Transverse colon (tissue), 4 donors: ENCODE measurements at regions not wholly inside any gene's neighbourhood (a gene's known extent, or its start where the extent isn't known, plus 50 kb on each side); places are given as distances from the start of the nearest gene placed in this dataset.
A peak's percentile ranks its signal among the peaks of the same experiment; 100 is the strongest.

Experiments
- DNase-seq: peaks from one replicate; pipeline ENCODE4 v3.0.0-alpha.2; 2019
- H3K27ac ChIP-seq, 4 donors: fragments of 200-600 bp; sonication (generic); 2 replicates each; pipeline ENCODE4 v1.5.1; 2016 to 2018; ENCODE audit warnings: inconsistent platforms in 4 of 4
- H3K27me3 ChIP-seq: fragments of 200-600 bp; sonication (generic); 2 replicates; pipeline ENCODE4 v1.5.1; 2017; ENCODE audit warnings: inconsistent platforms
- H3K36me3 ChIP-seq, 4 donors: fragments of 200-600 bp; sonication (generic); 2 replicates each; pipeline ENCODE4 v1.5.1; 2017 to 2019; ENCODE audit warnings: inconsistent platforms in 4 of 4
- H3K4me1 ChIP-seq, 4 donors: fragments of 200-600 bp; sonication (generic); 2 replicates each; pipeline ENCODE4 v1.5.1; 2017 to 2020; ENCODE audit warnings: inconsistent platforms in 4 of 4
- H3K4me3 ChIP-seq, 4 donors: fragments of 200-600 bp; sonication (generic); 1 replicate in 1 of 4; 2 replicates in 3 of 4; pipeline versions ENCODE4 v1.5.1 to v1.6.1; 2017 to 2019; ENCODE audit warnings: inconsistent platforms in 4 of 4
- H3K9me3 ChIP-seq, 2 donors: fragments of 200-600 bp; sonication (generic); 2 replicates each; pipeline ENCODE4 v1.5.1; 2017 to 2019; ENCODE audit warnings: inconsistent platforms in 2 of 2
- EP300 ChIP-seq: sonication (generic); formaldehyde crosslinking; IDR thresholded peaks from one replicate; pipeline ENCODE4 v1.6.1; 2017; ENCODE audit warnings: antibody characterized with exemption, low read depth
- POLR2A ChIP-seq: fragments of 450-650 bp; IDR thresholded peaks from one replicate; pipeline ENCODE4 v1.6.1; 2016; ENCODE audit warnings: antibody characterized with exemption, mild to moderate bottlenecking, moderate library complexity
- POLR2AphosphoS5 ChIP-seq, 3 donors: sonication (generic); formaldehyde crosslinking; IDR thresholded peaks; one replicate each; pipeline ENCODE4 v1.6.1; 2016; ENCODE audit warnings: antibody characterized with exemption in 3 of 3
- WGBS, 2 donors: methylation state at CpG; one replicate each; pipeline ENCODE4 v1.1.5; 2018; ENCODE audit warnings: low coverage in 1 of 2; 5-methylcytosine and 5-hydroxymethylcytosine counted together
- in situ Hi-C, 4 donors: fragments of 200-750 bp; cut with MboI; loops; one replicate each; pipeline versions ENCODE4 v1.15.0 to v1.15.1; 2017; ENCODE audit warnings: low sequenced_read_pairs in 3 of 4, low pct_ligation_motif_present in 1 of 4, low pct_unique_long_range_greater_than_20kb in 1 of 4
- intact Hi-C: fragments of 100-400 bp; cut with DNase I; formaldehyde crosslinking; loops from one replicate; pipeline ENCODE4 v1.15.1; 2023; ENCODE audit warnings: low total_unique reads
- TF ChIP-seq, protein P1 (sequence below), 5 experiments: fragments of 200-600 bp in 3 of 5; fragments of 450-650 bp in 2 of 5; sonication (generic) in 3 of 5; IDR thresholded peaks; 1 replicate in 2 of 5; 2 replicates in 3 of 5; pipeline ENCODE4 v1.5.1; 2016 to 2017; ENCODE audit warnings: antibody characterized with exemption in 5 of 5, inconsistent platforms in 3 of 5, mild to moderate bottlenecking in 2 of 5, moderate library complexity in 1 of 5

DNA sequence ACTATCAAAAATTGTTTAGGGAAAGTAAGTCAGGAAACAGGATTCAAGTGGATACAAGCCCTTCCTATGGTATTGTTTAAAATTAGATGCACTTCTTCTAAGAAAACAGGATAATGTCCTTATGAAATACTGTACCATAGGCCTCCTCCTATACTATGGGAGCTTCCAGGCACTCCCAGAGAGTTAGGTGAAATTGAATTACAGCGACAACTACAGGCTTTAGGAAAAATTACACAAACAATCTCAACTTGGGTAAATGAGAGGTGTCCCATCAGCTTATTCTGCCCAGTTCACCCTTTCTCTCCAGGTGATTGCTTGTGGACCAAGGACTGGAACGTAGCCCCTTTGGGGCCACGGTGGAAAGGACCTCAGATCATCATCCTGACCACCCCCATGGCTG is 528.7 kb upstream of the TSPY4 start:
- WGBS, 2 donors: no CpG with 5 or more reads among the region's 3 CpGs
- DNase-seq: no peak
- no peaks in the 10 kb centered on the region for H3K4me1 ChIP-seq
- H3K36me3 ChIP-seq: no peaks in the 10 kb centered on the region
- H3K27me3 ChIP-seq: no peaks in the 10 kb centered on the region
- TF ChIP-seq, protein P1, sequence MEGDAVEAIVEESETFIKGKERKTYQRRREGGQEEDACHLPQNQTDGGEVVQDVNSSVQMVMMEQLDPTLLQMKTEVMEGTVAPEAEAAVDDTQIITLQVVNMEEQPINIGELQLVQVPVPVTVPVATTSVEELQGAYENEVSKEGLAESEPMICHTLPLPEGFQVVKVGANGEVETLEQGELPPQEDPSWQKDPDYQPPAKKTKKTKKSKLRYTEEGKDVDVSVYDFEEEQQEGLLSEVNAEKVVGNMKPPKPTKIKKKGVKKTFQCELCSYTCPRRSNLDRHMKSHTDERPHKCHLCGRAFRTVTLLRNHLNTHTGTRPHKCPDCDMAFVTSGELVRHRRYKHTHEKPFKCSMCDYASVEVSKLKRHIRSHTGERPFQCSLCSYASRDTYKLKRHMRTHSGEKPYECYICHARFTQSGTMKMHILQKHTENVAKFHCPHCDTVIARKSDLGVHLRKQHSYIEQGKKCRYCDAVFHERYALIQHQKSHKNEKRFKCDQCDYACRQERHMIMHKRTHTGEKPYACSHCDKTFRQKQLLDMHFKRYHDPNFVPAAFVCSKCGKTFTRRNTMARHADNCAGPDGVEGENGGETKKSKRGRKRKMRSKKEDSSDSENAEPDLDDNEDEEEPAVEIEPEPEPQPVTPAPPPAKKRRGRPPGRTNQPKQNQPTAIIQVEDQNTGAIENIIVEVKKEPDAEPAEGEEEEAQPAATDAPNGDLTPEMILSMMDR (IDR thresholded peaks at IDR 0.05): peak in 2 of 5 experiments; percentile 6 to 13
- no peak for TF ChIP-seq POLR2AphosphoS5 (IDR thresholded peaks at IDR 0.05)
- H3K27ac ChIP-seq: no peak overlapping the region
- in situ Hi-C loops (no loop called here), intact Hi-C loops (no loop called here)
- no peak overlapping the region for H3K4me3 ChIP-seq
- H3K9me3 ChIP-seq: no peaks in the 10 kb centered on the region

- no peak overlapping the region for H3K27ac ChIP-seq
- intact Hi-C loops: no loop called here
- TF ChIP-seq, protein P1 (IDR thresholded peaks at IDR 0.05): no peak
- TF ChIP-seq POLR2AphosphoS5 (IDR thresholded peaks at IDR 0.05): no peak
- TF ChIP-seq POLR2A: no peak
- no peak for TF ChIP-seq EP300
- no peak for DNase-seq
- in situ Hi-C loops: no loop called here
- H3K9me3 ChIP-seq: no peaks in the 10 kb centered on the region
- no peaks in the 10 kb centered on the region for H3K4me1 ChIP-seq
- no CpG with 5 or more reads among the region's 2 CpGs for WGBS, 2 donors
- H3K4me3 ChIP-seq: no peak overlapping the region
- H3K27me3 ChIP-seq: no peaks in the 10 kb centered on the region
- no peaks in the 10 kb centered on the region for H3K36me3 ChIP-seq
These were observed 528.2 kb upstream of the TSPY4 start for GRCh38 chrY:8809076-8809475.

- H3K4me1 ChIP-seq: no peaks in the 10 kb centered on the region
- no peaks in the 10 kb centered on the region for H3K27me3 ChIP-seq
- H3K4me3 ChIP-seq: no peak overlapping the region
- in situ Hi-C loops (no loop called here), intact Hi-C loops (no loop called here)
- WGBS, 2 donors: no CpG with 5 or more reads among the region's 2 CpGs
- H3K27ac ChIP-seq: no peak overlapping the region
- H3K9me3 ChIP-seq: no peaks in the 10 kb centered on the region
- H3K36me3 ChIP-seq: no peaks in the 10 kb centered on the region
- TF ChIP-seq, protein P1 (IDR thresholded peaks at IDR 0.05): no peak
- TF ChIP-seq EP300: no peak
- TF ChIP-seq POLR2AphosphoS5 (IDR thresholded peaks at IDR 0.05): no peak
- TF ChIP-seq POLR2A: no peak
- no peak for DNase-seq
These were observed 523.1 kb upstream of the TSPY4 start for GRCh38 chrY:8814143-8814542.

DNA sequence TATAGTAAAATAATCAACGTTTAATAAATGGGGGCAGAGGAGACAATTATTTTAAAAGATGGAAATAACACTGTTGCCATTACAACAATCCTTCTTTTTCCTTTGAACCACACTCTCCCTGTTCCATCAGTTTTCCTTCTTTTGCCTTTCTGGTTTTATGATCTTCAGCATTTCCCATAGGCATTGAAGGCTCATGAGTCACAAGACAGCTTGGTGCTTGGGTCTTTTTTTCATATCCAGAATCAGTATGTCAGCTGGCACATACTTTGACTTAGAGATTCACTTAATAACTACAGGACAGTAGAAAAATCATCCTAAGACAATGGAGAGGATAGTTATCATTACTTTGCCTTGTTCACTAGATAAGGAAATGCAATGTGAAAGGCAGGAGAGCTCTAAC is 521.6 kb upstream of the TSPY4 start:
- no peaks in the 10 kb centered on the region for H3K36me3 ChIP-seq
- H3K9me3 ChIP-seq: no peaks in the 10 kb centered on the region
- no peak overlapping the region for H3K4me3 ChIP-seq
- DNase-seq: no peak
- no CpG with 5 or more reads among the region's 1 CpG for WGBS, 2 donors
- no peak overlapping the region for H3K27ac ChIP-seq
- in situ Hi-C loops: no loop called here
- H3K27me3 ChIP-seq: no peaks in the 10 kb centered on the region
- intact Hi-C loops: no loop called here
- no peak for TF ChIP-seq EP300
- TF ChIP-seq, protein P1 (IDR thresholded peaks at IDR 0.05): no peak
- TF ChIP-seq POLR2A: no peak
- TF ChIP-seq POLR2AphosphoS5 (IDR thresholded peaks at IDR 0.05): no peak
- H3K4me1 ChIP-seq: no peaks in the 10 kb centered on the region
